ENCODE measurements at regions not wholly inside any gene's neighbourhood (a gene's known extent, or its start where the extent isn't known, plus 50 kb on each side); places are given as distances from the start of the nearest gene placed in this dataset.

DNA sequence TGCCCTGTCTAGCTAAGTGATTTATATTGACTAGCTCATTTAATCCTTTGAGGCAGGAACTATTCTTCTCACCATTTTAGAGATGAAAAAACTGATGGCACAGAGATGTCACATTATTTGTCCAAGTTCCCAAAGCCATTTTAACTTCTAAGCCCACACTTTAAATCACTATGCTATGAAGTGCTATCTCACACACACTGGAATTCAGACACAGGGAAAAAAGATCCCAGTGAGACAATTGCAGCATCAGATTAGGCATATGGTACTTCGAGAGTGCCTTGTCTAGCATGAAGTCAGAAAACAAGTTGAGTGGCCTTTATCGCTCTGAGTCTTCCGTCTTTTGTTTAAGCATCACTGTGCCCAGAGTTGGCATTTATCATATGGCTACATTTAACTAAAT is 54.1 kb upstream of the PDE7B start:
- no peak overlapping the region for H3K4me3 ChIP-seq (ENCODE audit: low read depth in 1 of 3, low read length in 3 of 3)
- no peak overlapping the region for H3K9ac ChIP-seq (ENCODE audit: low read depth in 1 of 2, low read length in 2 of 2)
- TF ChIP-seq EGR1 (IDR thresholded peaks at IDR 0.05; ENCODE audit: low read depth in 2 of 2) (no peak), NR2F2 (IDR thresholded peaks at IDR 0.05) (no peak), HNF4G (IDR thresholded peaks at IDR 0.05) (no peak), JUND (IDR thresholded peaks at IDR 0.05) (no peak), SP1 (IDR thresholded peaks at IDR 0.05) (no peak), GABPA (IDR thresholded peaks at IDR 0.05 in 1 of 2, conservative IDR thresholded peaks at IDR 0.05 in 1 of 2) (no peak), YY1 (IDR thresholded peaks at IDR 0.05) (no peak), FOXA2 (IDR thresholded peaks at IDR 0.05) (no peak), TAF1 (conservative IDR thresholded peaks at IDR 0.05) (no peak), HNF4A (conservative IDR thresholded peaks at IDR 0.05) (no peak), RXRA (IDR thresholded peaks at IDR 0.05) (no peak), FOXA1 (IDR thresholded peaks at IDR 0.05) (no peak)
- TF ChIP-seq, protein P1, sequence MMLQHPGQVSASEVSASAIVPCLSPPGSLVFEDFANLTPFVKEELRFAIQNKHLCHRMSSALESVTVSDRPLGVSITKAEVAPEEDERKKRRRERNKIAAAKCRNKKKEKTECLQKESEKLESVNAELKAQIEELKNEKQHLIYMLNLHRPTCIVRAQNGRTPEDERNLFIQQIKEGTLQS (IDR thresholded peaks at IDR 0.05): no peak
- TF ChIP-seq, protein P2, sequence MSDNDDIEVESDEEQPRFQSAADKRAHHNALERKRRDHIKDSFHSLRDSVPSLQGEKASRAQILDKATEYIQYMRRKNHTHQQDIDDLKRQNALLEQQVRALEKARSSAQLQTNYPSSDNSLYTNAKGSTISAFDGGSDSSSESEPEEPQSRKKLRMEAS (IDR thresholded peaks at IDR 0.05): no peak
- TF ChIP-seq, protein P3, sequence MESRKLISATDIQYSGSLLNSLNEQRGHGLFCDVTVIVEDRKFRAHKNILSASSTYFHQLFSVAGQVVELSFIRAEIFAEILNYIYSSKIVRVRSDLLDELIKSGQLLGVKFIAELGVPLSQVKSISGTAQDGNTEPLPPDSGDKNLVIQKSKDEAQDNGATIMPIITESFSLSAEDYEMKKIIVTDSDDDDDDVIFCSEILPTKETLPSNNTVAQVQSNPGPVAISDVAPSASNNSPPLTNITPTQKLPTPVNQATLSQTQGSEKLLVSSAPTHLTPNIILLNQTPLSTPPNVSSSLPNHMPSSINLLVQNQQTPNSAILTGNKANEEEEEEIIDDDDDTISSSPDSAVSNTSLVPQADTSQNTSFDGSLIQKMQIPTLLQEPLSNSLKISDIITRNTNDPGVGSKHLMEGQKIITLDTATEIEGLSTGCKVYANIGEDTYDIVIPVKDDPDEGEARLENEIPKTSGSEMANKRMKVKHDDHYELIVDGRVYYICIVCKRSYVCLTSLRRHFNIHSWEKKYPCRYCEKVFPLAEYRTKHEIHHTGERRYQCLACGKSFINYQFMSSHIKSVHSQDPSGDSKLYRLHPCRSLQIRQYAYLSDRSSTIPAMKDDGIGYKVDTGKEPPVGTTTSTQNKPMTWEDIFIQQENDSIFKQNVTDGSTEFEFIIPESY (IDR thresholded peaks at IDR 0.05): no peak
- TF ChIP-seq, protein P4, sequence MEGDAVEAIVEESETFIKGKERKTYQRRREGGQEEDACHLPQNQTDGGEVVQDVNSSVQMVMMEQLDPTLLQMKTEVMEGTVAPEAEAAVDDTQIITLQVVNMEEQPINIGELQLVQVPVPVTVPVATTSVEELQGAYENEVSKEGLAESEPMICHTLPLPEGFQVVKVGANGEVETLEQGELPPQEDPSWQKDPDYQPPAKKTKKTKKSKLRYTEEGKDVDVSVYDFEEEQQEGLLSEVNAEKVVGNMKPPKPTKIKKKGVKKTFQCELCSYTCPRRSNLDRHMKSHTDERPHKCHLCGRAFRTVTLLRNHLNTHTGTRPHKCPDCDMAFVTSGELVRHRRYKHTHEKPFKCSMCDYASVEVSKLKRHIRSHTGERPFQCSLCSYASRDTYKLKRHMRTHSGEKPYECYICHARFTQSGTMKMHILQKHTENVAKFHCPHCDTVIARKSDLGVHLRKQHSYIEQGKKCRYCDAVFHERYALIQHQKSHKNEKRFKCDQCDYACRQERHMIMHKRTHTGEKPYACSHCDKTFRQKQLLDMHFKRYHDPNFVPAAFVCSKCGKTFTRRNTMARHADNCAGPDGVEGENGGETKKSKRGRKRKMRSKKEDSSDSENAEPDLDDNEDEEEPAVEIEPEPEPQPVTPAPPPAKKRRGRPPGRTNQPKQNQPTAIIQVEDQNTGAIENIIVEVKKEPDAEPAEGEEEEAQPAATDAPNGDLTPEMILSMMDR (IDR thresholded peaks at IDR 0.05; ENCODE audit: low read depth, low read length, missing input control): no peak
- TF ChIP-seq, protein P5, sequence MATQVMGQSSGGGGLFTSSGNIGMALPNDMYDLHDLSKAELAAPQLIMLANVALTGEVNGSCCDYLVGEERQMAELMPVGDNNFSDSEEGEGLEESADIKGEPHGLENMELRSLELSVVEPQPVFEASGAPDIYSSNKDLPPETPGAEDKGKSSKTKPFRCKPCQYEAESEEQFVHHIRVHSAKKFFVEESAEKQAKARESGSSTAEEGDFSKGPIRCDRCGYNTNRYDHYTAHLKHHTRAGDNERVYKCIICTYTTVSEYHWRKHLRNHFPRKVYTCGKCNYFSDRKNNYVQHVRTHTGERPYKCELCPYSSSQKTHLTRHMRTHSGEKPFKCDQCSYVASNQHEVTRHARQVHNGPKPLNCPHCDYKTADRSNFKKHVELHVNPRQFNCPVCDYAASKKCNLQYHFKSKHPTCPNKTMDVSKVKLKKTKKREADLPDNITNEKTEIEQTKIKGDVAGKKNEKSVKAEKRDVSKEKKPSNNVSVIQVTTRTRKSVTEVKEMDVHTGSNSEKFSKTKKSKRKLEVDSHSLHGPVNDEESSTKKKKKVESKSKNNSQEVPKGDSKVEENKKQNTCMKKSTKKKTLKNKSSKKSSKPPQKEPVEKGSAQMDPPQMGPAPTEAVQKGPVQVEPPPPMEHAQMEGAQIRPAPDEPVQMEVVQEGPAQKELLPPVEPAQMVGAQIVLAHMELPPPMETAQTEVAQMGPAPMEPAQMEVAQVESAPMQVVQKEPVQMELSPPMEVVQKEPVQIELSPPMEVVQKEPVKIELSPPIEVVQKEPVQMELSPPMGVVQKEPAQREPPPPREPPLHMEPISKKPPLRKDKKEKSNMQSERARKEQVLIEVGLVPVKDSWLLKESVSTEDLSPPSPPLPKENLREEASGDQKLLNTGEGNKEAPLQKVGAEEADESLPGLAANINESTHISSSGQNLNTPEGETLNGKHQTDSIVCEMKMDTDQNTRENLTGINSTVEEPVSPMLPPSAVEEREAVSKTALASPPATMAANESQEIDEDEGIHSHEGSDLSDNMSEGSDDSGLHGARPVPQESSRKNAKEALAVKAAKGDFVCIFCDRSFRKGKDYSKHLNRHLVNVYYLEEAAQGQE (IDR thresholded peaks at IDR 0.05): no peak
- H3K27ac ChIP-seq (ENCODE audit: low read depth in 1 of 2, low read length in 2 of 2): no peak overlapping the region
- H3K4me1 ChIP-seq (ENCODE audit: control insufficient read depth in 4 of 4, insufficient read depth in 4 of 4, low read length in 3 of 4): no peaks in the 10 kb centered on the region
- H3K36me3 ChIP-seq (ENCODE audit: control insufficient read depth in 4 of 4, insufficient read depth in 3 of 4, low read depth in 1 of 4, low read length in 3 of 4): no peaks in the 10 kb centered on the region
- H3K9me3 ChIP-seq (ENCODE audit: control insufficient read depth in 4 of 4, low read length in 3 of 4): no peaks in the 10 kb centered on the region
- H3K27me3 ChIP-seq (ENCODE audit: control insufficient read depth in 4 of 4, insufficient read depth in 4 of 4, low read length in 3 of 4): no peaks in the 10 kb centered on the region
- 72% methylated on average over 3 of the region's 3 CpGs for WGBS
- no peak for DNase-seq (ENCODE audit: low spot score)
